Lower leg skin (tissue), 3 donors: ENCODE measurements at regions not wholly inside any gene's neighbourhood (a gene's known extent, or its start where the extent isn't known, plus 50 kb on each side); places are given as distances from the start of the nearest gene placed in this dataset.

Experiments
- POLR2A ChIP-seq, 2 donors: fragments of 450-650 bp; IDR thresholded peaks; one replicate each; pipeline ENCODE4 v1.6.1; 2016 to 2017; ENCODE audit warnings: antibody characterized with exemption in 2 of 2, mild to moderate bottlenecking in 1 of 2, moderate library complexity in 1 of 2
- TF ChIP-seq, protein P1 (sequence below), 3 donors: fragments of 450-650 bp; IDR thresholded peaks; one replicate each; pipeline ENCODE4 v1.5.1; 2016; ENCODE audit warnings: antibody characterized with exemption in 3 of 3, mild to moderate bottlenecking in 3 of 3, moderate library complexity in 2 of 3

GRCh38 chr3:24907106-24907505 lies 412.5 kb upstream of the THRB start:
- TF ChIP-seq, protein P1, sequence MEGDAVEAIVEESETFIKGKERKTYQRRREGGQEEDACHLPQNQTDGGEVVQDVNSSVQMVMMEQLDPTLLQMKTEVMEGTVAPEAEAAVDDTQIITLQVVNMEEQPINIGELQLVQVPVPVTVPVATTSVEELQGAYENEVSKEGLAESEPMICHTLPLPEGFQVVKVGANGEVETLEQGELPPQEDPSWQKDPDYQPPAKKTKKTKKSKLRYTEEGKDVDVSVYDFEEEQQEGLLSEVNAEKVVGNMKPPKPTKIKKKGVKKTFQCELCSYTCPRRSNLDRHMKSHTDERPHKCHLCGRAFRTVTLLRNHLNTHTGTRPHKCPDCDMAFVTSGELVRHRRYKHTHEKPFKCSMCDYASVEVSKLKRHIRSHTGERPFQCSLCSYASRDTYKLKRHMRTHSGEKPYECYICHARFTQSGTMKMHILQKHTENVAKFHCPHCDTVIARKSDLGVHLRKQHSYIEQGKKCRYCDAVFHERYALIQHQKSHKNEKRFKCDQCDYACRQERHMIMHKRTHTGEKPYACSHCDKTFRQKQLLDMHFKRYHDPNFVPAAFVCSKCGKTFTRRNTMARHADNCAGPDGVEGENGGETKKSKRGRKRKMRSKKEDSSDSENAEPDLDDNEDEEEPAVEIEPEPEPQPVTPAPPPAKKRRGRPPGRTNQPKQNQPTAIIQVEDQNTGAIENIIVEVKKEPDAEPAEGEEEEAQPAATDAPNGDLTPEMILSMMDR (IDR thresholded peaks at IDR 0.05) = no peak
- TF ChIP-seq POLR2A (IDR thresholded peaks at IDR 0.05) = no peak
